B cell (primary cell): ENCODE measurements at regions not wholly inside any gene's neighbourhood (a gene's known extent, or its start where the extent isn't known, plus 50 kb on each side); places are given as distances from the start of the nearest gene placed in this dataset.

Experiments used
- CTCF ChIP-seq: fragments of 200-600 bp; IDR thresholded peaks from one replicate; pipeline ENCODE4 v1.8.0; 2022; ENCODE audit warnings: antibody characterized with exemption, mild to moderate bottlenecking
- EZH2 ChIP-seq: IDR thresholded peaks from 2 replicates; pipeline ENCODE4 v1.6.1; 2012; ENCODE audit warnings: borderline replicate concordance, low read depth, mild to moderate bottlenecking, moderate library complexity, low read length; ENCODE audit not compliant: insufficient read depth, poor library complexity, severe bottlenecking

GRCh38 chr2:228867406-228867805 lies 403.7 kb downstream of the PID1 start:
- TF ChIP-seq EZH2 (no peak), CTCF (no peak)
